Sigmoid colon (tissue), 4 donors: ENCODE measurements at regions not wholly inside any gene's neighbourhood (a gene's known extent, or its start where the extent isn't known, plus 50 kb on each side); places are given as distances from the start of the nearest gene placed in this dataset.

Experiments used
- CTCF ChIP-seq, 4 experiments: fragments of 450-650 bp in 3 of 4; fragments of 200-600 bp in 1 of 4; IDR thresholded peaks; one replicate each; pipeline ENCODE4 v1.5.1; 2016 to 2019; ENCODE audit warnings: antibody characterized with exemption in 4 of 4, mild to moderate bottlenecking in 3 of 4, moderate library complexity in 2 of 4
- POLR2AphosphoS5 ChIP-seq, 4 donors: sonication (generic); formaldehyde crosslinking; IDR thresholded peaks; one replicate each; pipeline ENCODE4 v1.6.1; 2017; ENCODE audit warnings: antibody characterized with exemption in 4 of 4

GRCh38 chr11:109326781-109327180, 95.2 kb upstream of the C11orf87 start:
- no peak for TF ChIP-seq POLR2AphosphoS5 (IDR thresholded peaks at IDR 0.05)
- no peak for TF ChIP-seq CTCF (IDR thresholded peaks at IDR 0.05)
